ENCODE measurements at regions not wholly inside any gene's neighbourhood (a gene's known extent, or its start where the extent isn't known, plus 50 kb on each side); places are given as distances from the start of the nearest gene placed in this dataset.

DNA sequence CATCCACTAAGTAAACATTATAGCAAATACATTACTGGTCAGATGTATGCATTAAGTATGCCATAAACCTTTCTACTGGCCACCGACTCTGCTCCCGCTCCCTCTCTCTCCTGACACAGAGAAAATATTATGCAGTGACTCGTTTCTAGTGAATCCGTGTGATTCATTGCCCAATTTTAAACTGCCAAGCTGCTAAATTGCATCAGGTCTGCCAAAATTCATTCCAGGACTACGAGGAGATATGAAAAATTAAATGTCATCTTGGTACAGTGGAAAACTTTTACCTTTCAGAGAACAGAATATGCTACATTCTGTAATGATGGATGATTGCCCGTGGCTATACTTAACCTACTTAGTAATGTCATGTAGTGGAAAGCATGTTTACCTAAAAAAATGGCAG lies 368.8 kb upstream of the TSHZ3 start:
- peak in 1 of 2 donors; percentile 7 for DNase-seq

DNA sequence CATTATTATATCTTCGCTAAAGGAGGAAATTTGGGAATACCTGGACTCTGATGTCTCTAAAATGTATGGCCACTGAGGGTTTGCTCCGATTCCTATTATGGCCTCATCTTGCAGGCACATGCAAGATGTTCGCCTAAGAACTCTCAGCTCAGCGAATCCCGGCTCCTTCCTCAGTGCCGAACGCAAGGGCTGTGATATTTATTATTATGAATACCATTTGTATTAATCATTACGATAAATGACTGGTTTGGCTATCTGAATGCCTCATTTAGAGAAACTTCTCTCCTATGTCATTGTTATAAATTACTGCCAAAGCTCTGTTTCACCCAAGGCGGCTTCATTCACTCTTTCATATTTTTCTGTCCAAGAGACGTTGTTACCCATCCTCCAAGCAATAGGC lies 369.7 kb upstream of the TSHZ3 start:
- no peak for DNase-seq

DNA sequence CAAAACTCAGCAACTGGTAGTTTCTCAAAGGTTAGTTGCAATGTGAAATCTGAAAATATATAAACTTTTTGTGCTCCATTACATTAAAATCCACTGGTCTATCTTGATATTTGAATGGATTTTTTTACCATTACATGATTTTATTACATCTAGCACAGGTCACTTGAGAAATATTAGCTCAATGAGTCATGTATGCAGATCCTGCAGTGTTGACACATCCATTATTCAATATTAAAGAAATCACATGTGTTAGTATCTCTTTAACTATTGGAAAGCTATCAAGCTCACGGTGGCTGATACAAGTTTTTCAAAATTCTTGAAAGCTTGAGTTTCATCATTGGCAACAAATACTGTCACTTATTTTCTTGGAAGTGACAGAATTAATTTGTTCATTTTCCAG lies 373.9 kb upstream of the TSHZ3 start:
- DNase-seq: no peak

DNA sequence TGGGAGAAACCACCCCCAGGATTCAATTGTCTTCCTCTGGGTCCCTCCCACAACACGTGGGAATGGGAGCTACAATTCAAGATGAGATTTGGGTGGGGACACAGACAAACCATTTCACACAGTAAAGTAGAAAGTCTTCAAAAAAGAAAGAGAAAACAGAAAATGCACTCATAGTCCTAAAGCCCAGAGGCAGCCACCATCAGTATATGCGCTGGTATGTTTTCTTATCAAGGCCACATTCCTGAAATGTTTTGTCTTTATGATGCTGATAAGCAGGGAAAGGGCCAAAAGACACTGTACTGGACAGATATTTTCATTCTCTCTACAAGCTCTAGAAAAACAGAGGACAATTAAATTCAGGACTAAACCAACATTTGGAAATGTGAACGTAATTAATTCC lies 375.8 kb upstream of the TSHZ3 start:
- no peak for DNase-seq

DNA sequence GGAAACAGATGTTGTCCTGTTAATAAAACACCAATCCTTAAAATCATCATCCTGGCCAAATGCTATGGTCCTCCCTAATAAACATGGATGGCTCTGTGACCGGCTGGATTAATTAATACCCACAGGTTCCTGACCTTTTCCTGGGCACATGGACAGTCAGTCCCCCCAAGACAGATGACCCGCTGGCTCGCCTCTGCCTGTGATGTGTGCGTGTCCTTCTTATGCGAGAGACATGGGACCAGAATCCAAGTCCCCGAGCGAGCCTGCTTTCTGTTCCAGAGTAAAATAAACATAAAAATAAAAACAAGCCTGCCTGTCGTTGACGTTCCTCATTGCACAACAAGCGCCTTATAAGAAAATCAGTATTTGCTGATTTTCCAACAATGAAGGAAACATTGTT lies 378.3 kb upstream of the TSHZ3 start:
- DNase-seq: no peak

DNA sequence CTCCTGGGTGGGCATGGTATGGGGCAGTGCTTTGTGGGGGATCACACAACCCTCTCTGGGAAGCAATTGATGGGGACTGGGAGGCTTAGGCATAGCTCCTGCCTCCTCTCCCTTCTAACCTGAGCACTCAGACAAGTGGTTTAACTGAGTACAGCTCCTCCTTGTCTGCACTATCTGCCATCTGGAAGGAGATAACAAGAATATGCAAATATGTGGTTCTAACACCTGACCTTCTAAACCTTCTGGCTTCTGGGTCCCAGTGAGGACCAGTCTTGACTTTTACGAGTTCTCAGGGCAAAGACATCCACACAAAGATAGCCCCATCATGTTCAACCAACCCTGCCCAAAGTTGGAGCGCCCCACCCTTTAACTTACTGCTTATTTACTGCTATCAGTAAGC lies 381.0 kb upstream of the TSHZ3 start:
- no peak for DNase-seq

DNA sequence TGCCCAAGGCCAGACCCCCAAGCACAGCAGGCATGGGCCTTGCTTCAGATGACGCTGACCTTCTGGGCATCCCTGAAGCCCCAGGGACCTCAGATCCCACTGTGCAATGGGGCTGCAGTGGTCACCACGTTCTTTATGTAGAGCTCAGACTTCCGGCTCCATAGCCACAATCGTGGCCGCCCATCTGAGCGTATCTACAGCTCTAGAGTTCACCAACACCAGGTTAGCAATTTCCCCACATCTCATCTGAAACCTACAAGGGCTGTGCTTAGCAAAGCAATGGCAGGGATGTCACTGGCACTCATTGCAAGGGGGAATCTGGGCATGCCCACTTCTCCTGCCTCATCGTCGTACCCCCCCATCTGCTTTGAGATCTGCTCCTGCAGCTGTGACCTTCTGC lies 384.4 kb upstream of the TSHZ3 start:
- DNase-seq: no peak

DNA sequence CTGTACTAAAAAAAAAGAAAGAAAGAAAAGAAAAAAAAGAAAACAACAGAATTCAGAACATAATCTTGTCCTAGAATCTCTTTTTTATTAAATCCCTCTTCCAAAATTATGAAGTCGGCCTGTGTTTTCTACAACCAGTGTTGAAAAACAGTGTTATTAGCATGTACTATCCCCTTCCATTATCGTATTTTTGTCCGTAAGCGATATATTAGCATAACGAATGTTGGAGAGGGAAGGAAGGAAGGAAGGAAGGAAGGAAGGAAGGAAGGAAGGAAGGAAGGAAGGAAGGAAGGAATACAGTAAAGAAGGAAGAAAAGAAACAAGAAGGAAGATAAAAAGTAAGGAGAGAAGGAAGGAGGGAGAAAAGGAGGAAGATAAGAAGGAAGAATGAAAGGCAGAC lies 393.0 kb upstream of the TSHZ3 start:
- no peak for DNase-seq

DNA sequence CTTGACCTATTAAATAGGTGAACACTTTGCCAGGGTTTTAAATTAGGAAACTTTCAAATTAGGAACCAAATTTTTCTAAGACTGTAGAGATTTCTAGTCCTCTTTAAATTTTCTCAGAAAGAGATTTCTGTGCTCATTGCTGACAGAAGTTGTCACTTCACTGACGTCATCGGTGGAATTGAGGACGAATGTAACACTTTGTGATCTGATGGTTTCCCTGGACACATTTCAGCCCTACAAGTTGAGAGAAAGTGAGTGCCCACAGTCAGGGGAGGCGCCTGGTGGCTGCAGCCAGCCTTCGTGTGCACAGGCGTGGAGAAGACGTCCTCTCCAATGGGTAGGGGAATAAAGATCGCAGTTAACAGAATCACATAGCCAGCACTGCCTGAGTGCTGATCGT lies 396.5 kb upstream of the TSHZ3 start:
- no peak for DNase-seq

DNA sequence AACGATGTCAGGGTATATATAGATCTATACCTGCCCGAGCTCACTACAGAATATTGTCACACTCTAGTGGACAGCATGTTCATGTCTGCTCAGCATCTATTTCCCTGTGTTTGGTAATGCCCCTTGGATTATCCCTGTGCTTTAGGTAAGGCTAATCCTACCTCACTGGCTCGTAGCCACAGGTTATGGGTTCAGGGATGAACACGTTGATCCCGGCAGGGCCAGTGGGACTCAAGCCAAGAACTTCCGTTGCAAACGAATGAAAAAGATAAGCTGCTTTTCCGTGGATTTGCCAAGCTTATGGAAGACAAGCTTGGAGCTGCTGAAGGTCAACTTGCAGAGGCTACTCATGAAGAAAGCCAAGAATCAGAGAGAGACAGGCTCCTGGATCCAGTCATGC lies 400.0 kb upstream of the TSHZ3 start:
- DNase-seq: no peak

DNA sequence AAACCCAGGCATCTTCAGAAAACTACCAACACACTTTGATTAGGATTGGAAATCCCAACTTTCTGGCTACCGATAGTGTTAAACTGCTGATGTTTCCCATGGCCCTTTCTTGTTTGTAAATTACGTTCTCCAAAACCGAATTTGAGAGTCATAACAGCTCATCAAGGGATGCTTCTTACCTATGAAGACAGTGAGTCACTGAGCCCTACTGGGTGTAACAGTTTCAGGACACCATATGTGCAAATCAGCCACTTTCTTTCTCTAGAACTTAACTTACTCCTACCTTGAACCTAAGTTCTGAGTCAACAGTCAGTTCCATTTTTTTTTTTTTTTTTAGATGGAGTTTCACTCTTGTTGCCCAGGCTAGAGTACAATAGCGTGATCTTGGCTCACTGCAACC lies 410.1 kb upstream of the TSHZ3 start:
- no peak for DNase-seq

DNA sequence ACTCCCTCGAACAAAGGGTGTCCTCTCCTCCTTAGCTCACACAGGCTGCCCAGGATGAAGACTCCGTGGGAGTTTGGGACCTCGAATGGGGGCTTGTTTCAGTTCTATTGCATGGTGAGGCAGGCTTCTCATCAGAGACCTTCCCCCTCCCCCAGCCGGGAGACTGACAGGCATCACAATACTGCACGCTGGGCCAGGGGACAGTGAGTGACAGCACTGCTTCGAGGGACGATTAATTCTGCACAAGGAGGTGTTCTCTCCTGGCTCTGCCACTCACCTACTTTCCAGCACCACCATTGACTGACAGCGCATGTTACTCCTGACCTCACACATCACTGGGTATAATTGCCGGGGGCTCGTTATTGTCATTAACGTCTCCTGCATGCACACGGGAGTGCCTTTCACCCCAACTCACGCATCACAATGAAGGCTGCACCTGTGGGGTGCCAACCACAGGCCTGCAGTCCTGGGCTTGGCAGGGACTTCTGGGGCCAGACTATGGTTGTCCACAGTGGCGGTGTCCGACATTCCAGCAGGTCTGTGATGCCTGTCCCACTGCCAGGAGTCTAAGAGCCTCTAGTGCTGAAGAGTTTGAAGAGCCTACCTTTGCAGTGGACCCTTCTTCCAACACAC lies 412.2 kb upstream of the TSHZ3 start:
- DNase-seq: no peak

DNA sequence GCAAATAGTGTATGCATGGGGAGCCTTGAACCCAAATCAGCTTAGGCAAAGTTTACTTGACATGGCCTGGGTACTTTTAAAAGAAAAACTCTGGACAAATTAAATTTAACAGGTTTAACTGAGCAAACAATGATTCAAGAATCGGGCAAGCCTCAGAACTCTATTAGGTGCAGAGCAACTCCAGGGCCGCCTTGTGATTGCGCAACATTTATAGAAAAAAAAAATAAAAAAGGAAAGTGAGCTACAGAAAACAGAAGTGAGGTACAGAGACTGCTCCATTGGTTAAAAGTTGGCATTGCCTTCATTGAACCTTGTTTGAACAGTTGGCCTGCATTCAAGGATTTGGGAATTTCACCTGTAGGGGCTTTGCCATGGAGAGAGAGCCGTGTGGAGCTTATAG lies 421.0 kb upstream of the TSHZ3 start:
- no peak for DNase-seq

DNA sequence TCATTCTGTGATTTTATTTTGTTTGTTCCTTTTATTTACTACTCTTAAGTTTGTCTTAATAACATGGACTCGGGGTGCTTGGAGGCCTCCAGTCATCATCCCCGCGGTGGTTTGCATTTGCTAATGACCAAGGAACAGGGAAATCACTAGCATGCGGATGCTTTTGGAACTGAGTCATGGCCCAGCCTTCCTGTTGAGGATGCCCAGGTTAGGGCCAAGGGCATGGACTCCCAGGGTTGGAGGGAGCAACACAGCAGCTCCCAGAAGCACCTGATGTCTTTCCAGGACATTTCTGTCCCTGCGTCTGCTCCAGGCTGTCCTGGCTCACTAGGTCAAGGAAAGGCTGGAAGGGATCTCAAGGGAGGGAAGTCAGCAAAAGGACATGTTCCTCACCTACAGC lies 423.7 kb upstream of the TSHZ3 start:
- no peak for DNase-seq

DNA sequence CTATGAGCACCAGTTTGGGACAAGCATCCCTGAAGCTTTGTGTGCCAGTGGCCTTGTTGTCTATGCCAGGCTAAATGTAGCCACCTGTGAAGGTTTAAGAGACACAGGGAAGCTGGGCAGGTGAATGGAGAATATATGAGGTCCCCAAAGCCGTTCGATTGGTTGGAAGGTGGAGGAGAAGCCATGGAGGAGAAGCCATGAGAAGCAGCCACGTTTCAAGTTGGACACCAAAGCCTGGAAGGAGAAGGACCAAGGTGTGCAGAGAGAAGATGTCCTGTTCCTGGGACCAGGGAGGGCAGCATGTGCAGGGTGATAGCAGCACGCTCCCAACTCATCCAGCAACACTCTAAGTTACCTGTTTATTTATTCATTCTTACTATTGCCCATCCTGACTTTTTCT lies 432.3 kb upstream of the TSHZ3 start:
- no peak for DNase-seq

DNA sequence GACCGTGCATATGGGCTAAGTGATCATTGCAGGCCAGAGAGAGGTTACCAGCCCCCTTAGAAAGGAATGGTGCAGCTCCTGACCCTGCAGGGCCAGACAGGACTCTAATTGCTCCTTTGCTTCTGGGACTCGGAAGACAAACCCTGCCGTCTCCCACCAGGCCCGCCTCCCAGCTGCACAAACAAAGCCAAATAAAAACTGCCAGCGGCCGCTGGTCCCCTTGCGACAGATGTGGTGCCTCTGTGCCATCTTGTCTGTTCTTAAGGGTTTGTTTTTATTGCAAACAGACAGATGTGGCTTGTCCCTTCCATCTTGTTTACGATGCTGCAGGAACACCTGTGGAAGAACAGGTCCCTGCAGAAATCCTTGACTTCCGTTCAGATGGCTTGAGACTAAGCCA lies 434.4 kb upstream of the TSHZ3 start:
- no peak for DNase-seq

DNA sequence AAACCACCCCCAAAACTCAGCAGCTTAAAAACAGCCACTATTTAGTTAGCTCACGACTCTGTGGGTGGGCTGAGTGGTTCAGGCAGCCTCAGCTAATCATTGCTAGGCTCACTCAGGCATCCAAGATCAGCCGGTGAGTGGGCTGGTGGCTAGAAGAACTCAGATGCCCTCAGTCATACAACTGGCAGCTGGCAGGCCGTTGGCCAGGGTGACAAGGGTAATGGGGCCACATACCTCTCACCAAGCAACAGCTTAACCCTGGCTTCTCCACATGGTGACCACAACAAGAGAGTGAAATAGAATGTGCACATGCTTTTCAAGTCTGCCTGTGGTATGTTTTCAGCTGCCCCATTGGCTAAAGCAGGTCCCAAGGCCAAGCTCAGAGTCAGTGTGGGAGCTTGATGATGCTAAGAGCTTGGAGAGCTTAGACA lies 435.4 kb upstream of the TSHZ3 start:
- no peak for DNase-seq

DNA sequence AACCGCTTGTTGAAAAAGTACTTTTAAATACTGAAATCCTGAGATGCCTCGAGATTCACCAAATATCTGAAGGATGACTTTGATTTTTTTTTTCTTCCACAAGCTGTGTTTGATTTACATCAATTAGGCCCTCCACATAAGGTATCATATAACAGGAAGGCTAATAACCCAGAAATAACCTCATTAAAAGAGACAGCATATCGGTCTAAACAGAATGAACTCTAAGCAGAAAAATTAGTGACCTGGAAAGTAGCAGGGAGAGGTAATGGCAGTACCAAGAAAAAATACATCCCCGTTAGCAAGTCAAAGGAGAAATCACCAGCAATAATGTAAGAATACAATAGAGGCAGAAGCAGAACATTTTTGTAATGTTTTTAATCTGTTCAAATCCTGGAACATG lies 452.4 kb upstream of the TSHZ3 start:
- no peak for DNase-seq

DNA sequence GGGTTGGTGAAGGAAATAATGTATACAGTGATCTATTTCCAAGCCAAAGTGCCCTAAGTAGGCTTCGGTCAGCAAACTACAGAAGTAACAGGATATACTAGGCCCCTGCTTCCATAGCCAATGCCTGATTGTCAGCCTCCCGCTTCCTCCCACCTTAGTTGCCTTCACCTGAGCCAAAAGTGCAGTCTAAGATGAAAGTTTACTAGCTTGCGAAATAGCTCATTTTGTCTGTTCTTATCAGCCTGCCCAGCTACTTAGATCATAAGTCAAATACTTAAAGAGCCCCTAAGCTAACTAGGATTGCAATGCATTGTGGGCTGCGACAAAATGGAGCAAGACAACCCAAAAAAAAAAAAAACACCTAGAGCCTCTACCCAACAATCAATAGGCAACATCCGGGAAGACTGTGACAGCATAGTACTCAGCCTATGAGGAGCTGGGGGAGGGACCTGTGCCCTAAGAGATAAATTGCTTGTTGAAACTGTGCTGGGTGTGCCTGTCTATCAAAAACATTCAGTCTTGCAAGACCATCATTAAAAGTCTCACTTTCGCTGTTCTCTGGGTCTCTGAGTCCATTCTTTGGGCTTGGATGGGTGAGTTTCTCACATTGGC lies 454.7 kb upstream of the TSHZ3 start:
- no peak for DNase-seq

DNA sequence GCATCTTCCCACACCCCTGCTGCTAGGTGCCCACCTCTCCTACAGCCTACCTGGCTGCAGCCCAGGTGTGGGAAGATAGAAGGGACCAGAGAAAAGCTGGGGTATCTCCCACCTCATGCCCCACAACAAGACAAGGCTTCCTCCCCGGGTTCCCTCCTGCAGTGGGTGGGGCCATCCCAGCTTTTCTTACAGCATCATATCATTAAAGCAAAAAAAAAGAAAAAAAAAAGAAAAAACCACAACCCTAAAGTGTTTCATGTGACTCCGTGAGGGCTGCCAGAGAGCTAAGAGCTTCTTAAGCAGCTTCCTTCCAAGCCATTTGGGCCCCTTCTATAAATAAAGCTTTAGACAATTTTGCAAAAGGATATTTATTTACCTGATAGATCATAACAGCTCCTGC lies 455.4 kb upstream of the TSHZ3 start:
- DNase-seq: no peak

DNA sequence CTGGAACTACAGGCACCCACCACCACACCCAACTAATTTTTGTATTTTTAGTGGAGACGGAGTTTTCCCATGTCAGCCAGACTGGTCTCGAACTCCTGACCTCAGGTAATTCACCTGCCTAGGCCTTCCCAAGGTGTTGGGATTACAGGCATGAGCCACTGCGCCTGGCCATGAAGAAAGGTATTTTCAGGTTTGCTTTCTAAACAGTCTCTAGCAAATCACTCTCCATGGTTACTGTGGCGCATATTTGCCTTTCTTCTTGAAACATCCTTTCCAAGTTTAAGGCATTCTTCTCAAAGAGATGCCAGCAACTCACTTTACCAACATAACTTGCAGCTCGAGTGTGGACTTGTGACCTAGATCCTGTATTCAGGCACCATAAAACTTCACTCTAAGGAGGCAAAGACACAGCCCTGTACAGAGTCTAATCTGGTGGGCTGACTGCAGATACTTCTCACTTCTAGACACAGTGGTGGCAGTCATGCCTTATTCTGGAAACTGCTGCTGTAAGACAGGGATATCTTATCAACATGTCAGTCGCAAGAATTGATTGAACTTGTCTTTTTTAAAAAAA lies 461.4 kb upstream of the TSHZ3 start:
- DNase-seq: no peak

DNA sequence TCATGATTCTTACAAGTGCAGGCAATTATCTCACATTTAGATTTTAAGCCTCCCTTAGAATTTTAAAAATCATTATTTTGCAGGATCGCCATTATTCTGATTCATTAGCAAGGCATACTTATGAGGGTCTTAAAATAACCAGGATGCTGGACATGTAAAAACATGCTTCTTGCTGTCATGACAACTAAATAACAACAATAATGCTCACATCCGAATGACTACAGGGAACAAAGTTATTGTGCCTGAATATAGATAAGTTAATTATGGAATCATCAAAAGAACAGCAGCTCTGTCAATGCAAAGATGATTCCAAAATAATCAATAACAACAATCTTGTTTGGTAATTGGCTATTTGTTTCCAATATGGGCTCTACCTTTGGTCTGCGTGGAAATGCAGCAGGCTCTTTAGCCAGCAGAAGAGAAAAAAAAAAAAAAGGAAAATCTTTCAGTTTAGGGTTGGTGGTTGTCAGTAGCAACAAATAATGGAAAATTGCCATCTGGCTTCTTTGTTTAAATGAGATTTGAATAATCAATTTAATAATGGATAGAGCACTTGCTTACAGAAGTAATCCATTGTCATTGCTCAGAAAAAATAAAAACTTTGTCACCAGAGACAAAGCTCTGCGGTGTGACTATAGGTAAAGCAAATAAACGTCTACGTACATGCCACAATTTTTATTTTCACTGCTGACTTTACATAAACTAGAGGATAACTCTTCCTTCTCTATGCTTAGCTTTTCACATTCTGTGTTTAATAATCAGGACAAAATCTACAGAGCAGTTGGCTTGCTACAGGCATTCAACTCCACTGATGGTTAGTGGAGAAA lies 468.9 kb upstream of the TSHZ3 start:
- no peak for DNase-seq

DNA sequence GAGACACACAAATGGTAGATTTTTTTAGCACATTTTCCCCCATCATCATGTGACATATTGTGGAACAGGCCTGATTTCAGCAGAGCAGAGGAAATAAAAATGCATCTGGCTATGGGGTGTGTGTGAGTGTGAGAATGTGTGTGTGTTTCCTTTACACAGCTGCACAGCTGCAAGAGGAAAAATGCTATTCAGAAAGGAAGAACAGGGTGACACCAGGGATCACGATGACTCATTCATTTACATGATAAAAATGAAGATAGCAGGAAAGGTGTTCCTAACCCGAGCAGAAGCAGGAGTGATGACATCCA lies 469.5 kb upstream of the TSHZ3 start:
- no peak for DNase-seq

DNA sequence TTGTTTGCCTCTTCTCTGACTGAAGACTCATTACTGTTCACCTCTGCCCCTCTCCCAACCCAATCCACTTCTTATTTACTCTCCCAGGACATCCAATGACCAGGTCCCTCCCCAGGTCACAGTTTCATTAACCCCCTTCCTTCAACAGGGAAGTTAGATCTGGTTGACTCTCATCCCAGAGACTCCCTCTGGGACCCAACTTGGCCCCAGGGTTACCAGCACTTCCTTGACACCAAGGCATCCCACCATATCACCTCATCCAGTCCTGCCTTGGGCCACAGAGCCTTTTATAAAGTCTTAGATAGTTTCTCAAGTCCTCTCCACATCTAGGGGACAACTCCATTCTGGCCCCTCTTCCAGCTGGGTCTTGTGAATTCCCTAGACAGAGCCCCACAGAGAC lies 470.6 kb upstream of the TSHZ3 start:
- no peak for DNase-seq
